SJSA1 (cell line): ENCODE measurements at regions not wholly inside any gene's neighbourhood (a gene's known extent, or its start where the extent isn't known, plus 50 kb on each side); places are given as distances from the start of the nearest gene placed in this dataset.
A peak's percentile ranks its signal among the peaks of the same experiment; 100 is the strongest.

Experiments
- DNase-seq, 2 experiments: peaks; one replicate each; pipeline ENCODE4 v3.0.0-alpha.2; 2015 to 2020; ENCODE audit warnings: low spot score in 2 of 2, low read depth in 1 of 2
- H3K27ac ChIP-seq: fragments of 250-450 bp; sonication (Bioruptor Pico); 2 replicates; pipeline ENCODE4 v1.5.1; 2020; ENCODE audit warnings: mild to moderate bottlenecking, moderate library complexity
- H3K27me3 ChIP-seq: fragments of 250-450 bp; sonication (Bioruptor Pico); replicated peaks from 2 replicates; pipeline ENCODE4 v1.5.1; 2020; ENCODE audit warnings: mild to moderate bottlenecking, moderate library complexity
- H3K36me3 ChIP-seq: fragments of 250-450 bp; sonication (Bioruptor Pico); 2 replicates; pipeline ENCODE4 v1.5.1; 2020; ENCODE audit warnings: mild to moderate bottlenecking
- H3K4me1 ChIP-seq: fragments of 250-450 bp; sonication (Bioruptor Pico); replicated peaks from 2 replicates; pipeline ENCODE4 v1.6.1; 2021; ENCODE audit warnings: mild to moderate bottlenecking
- H3K4me3 ChIP-seq: fragments of 250-450 bp; sonication (Bioruptor Pico); 2 replicates; pipeline ENCODE4 v1.5.1; 2020; ENCODE audit warnings: mild to moderate bottlenecking
- H3K9me3 ChIP-seq: fragments of 250-450 bp; sonication (Bioruptor Pico); replicated peaks from 2 replicates; pipeline ENCODE4 v1.5.1; 2020; ENCODE audit warnings: mild to moderate bottlenecking

- Histone ChIP-seq H3K36me3 (no peaks in the 10 kb centered on the region), H3K4me3 (no peak overlapping the region), H3K4me1 (no peaks in the 10 kb centered on the region), H3K9me3 (no peaks in the 10 kb centered on the region), H3K27me3 (no peaks in the 10 kb centered on the region), H3K27ac (no peak overlapping the region)
- no peak for DNase-seq
These were observed 287.6 kb downstream of the CASP12 start for GRCh38 chr11:104610635-104611034.

DNA sequence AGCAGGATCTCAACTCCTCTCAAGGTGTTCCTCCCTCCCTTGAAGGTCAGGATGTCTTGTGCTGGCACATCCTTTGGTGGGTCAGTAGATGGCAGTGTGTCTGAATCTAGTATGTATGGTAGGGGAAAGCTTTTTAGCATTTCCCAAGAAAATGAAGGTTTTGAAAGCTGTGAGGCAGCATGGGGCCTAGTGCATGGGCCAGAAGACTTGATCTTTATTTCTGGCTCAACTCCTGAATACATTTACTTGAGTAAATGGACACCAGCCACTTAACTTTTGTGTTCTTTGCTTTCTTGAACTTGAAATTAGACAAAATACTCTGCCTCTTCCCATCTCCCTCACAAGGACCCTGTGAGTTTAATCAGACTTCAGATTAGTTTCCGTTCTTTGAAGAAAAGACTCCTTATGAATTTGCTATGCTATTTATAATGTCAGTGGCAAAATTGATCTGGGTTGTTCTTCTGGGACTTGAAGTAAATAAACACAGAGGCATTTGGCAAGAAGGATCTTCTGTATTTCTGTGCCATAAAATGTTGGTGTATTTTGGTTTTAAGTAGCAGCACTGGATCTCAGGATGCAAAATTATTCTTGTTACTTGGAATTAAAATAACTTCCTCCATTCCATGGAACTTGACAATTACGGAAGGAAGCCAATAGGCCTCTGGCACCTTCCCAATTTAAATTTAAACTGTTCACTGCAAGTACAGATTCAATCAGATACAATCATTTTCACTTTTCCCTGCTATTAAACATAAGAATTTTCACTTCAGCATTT, 288.8 kb downstream of the CASP12 start:
- no peak overlapping the region for H3K4me3 ChIP-seq
- no peak overlapping the region for H3K27ac ChIP-seq
- H3K4me1 ChIP-seq = no peaks in the 10 kb centered on the region
- H3K36me3 ChIP-seq = no peaks in the 10 kb centered on the region
- DNase-seq = peak in 1 of 2 experiments; percentile 10
- no peaks in the 10 kb centered on the region for H3K27me3 ChIP-seq
- H3K9me3 ChIP-seq = no peaks in the 10 kb centered on the region

GRCh38 chr11:104602643-104603042, 295.6 kb downstream of the CASP12 start:
- Histone ChIP-seq H3K4me1 (no peaks in the 10 kb centered on the region), H3K27me3 (no peaks in the 10 kb centered on the region), H3K4me3 (no peak overlapping the region), H3K36me3 (no peaks in the 10 kb centered on the region), H3K9me3 (no peaks in the 10 kb centered on the region), H3K27ac (no peak overlapping the region)
- DNase-seq = no peak

DNA sequence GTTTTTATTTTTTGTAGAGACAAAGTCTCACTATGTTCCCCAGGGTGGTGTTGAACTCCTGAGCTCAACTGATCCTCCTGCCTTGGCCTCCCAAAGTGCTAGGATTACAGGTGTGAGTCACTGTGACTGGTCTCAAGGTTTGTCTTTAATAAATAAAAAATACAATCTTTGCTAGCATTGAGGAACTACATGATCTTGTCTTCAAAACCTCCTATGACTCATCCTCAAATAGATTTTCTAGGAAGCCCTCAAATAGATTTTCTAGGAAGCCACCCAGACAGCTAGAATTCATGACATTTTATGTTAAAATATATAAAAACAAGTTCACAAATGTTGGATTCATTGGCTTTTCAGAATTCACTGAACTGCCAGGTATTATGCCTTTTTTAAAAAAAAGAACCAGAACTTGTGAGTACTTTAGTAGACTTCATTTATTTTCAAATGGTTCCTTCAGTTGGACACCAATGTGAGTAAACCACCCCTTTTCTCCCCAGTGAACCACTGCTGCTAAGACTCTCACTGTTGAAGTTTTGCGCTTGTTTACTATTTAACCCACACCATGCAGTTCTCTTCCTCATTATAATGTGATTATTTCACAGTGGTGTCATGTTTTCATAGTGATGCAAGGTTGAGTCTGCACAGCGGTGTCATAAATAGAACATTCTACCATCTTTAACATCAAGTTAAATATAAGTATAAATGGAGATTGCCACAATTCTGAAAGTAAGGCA, 303.9 kb downstream of the CASP12 start:
- DNase-seq = no peak
- no peaks in the 10 kb centered on the region for H3K36me3 ChIP-seq
- H3K27me3 ChIP-seq = no peaks in the 10 kb centered on the region
- H3K9me3 ChIP-seq = no peaks in the 10 kb centered on the region
- H3K27ac ChIP-seq = no peak overlapping the region
- H3K4me1 ChIP-seq = no peaks in the 10 kb centered on the region
- H3K4me3 ChIP-seq = no peak overlapping the region

- no peaks in the 10 kb centered on the region for H3K36me3 ChIP-seq
- DNase-seq = no peak
- H3K27me3 ChIP-seq = no peaks in the 10 kb centered on the region
- H3K27ac ChIP-seq = no peak overlapping the region
- H3K9me3 ChIP-seq = no peaks in the 10 kb centered on the region
- H3K4me1 ChIP-seq = no peaks in the 10 kb centered on the region
- H3K4me3 ChIP-seq = no peak overlapping the region
These were observed 309.3 kb downstream of the CASP12 start for GRCh38 chr11:104588970-104589369.

GRCh38 chr11:104588446-104588845, 309.8 kb downstream of the CASP12 start:
- no peaks in the 10 kb centered on the region for H3K9me3 ChIP-seq
- H3K36me3 ChIP-seq = no peaks in the 10 kb centered on the region
- no peaks in the 10 kb centered on the region for H3K27me3 ChIP-seq
- no peak overlapping the region for H3K27ac ChIP-seq
- H3K4me3 ChIP-seq = no peak overlapping the region
- no peak for DNase-seq
- H3K4me1 ChIP-seq = no peaks in the 10 kb centered on the region

GRCh38 chr11:104584823-104585222, 313.4 kb downstream of the CASP12 start:
- Histone ChIP-seq H3K4me3 (no peak overlapping the region), H3K27me3 (no peaks in the 10 kb centered on the region), H3K4me1 (no peaks in the 10 kb centered on the region), H3K36me3 (no peaks in the 10 kb centered on the region), H3K9me3 (no peaks in the 10 kb centered on the region), H3K27ac (no peak overlapping the region)
- no peak for DNase-seq

- no peak overlapping the region for H3K27ac ChIP-seq
- no peaks in the 10 kb centered on the region for H3K27me3 ChIP-seq
- no peaks in the 10 kb centered on the region for H3K4me1 ChIP-seq
- H3K9me3 ChIP-seq = no peaks in the 10 kb centered on the region
- H3K4me3 ChIP-seq = no peak overlapping the region
- no peaks in the 10 kb centered on the region for H3K36me3 ChIP-seq
- no peak for DNase-seq
These were observed 314.4 kb downstream of the CASP12 start for GRCh38 chr11:104583857-104584256.

DNA sequence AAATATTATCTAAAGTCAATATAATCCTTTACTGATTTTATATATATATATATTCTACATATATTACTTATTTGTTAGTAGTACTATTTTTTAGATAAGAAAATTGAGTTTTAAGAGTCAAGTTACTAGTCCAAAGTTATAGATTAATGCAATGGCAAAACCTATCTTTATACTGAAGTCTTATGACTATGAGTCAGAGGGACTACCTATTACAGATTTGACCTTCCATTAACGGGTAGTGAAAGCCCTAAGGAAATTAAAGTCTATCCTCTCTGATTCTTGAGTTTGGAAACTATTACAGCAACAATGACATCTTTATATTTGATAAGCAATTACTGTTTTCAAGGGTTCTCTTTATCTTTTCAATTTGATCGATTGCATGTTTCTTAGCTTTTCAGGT, 315.8 kb downstream of the CASP12 start:
- H3K27ac ChIP-seq = no peak overlapping the region

DNA sequence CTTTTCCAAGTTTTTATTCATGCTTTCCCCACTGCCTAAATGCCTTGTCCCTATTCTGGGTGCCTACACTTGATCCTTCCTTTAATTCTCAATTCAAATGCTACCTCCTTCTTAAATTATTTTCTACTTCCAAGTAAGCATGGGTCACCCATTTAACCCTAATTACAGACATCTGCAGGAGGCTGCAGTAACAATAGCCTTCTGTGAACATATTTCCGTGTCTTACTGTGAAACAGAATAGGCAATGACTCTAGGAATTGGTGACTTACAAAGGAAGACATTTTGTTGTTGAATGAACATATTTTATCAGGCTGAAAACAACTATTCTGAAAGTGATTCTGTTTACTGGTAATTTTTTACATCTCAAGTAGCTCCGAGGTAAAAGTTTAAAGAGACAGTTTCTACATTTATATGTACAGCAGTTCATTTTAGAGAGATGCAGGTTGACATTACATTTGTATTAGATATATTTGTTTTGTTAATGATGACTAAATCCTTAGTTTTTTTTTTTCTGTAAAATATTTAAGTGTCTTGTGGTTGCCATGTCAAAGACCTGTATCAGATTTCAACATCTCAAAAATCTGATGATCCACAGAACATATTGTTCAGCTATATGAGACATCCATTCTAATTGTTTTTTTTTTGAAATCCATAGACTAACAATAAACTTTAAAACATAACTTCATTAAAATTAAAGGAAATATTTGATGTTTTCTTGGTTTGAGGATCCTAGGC, 316.8 kb downstream of the CASP12 start:
- Histone ChIP-seq H3K9me3 (no peaks in the 10 kb centered on the region), H3K4me1 (no peaks in the 10 kb centered on the region), H3K36me3 (no peaks in the 10 kb centered on the region), H3K27me3 (no peaks in the 10 kb centered on the region), H3K4me3 (no peak overlapping the region), H3K27ac (no peak overlapping the region)
- no peak for DNase-seq

More for the DNA sequence above, 315.8 kb downstream of the CASP12 start:
- no peaks in the 10 kb centered on the region for H3K9me3 ChIP-seq
- no peaks in the 10 kb centered on the region for H3K27me3 ChIP-seq
- H3K36me3 ChIP-seq = no peaks in the 10 kb centered on the region
- H3K4me3 ChIP-seq = no peak overlapping the region
- DNase-seq = no peak
- H3K4me1 ChIP-seq = no peaks in the 10 kb centered on the region

DNA sequence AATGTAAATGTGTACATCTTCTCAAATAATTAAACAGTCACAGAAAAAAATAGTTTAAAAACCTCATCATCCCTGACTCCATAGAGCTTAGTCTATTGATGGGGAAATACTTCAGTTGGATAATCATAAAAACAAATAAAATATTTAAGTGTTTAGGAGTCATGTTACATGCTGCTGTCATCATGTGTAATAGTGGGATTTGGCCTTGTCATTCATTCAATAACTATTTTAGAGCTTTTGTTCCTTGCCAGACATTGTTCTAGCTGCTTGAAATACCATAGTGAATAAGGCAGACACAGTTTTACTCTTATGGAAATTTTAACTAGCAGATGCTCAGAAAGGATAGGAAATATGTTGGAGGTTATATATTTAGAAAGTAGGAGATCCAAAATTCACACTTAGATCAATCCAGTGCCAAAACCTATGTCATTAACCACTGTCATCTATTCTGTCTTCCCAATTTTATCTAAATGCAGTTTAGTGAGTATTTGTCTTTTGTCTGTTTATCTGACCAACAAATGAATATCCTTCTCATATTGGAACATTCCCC, 324.7 kb downstream of the CASP12 start:
- no peaks in the 10 kb centered on the region for H3K4me1 ChIP-seq
- no peaks in the 10 kb centered on the region for H3K36me3 ChIP-seq
- no peaks in the 10 kb centered on the region for H3K9me3 ChIP-seq
- DNase-seq = peak in 1 of 2 experiments; percentile 1
- H3K4me3 ChIP-seq = no peak overlapping the region
- H3K27ac ChIP-seq = peak overlapping the region; percentile 34; the same call in 1 of the 2 replicates
- H3K27me3 ChIP-seq = no peaks in the 10 kb centered on the region

GRCh38 chr11:104572279-104572678, 326.0 kb downstream of the CASP12 start:
- no peaks in the 10 kb centered on the region for H3K36me3 ChIP-seq
- H3K27ac ChIP-seq = no peak overlapping the region
- DNase-seq = no peak

DNA sequence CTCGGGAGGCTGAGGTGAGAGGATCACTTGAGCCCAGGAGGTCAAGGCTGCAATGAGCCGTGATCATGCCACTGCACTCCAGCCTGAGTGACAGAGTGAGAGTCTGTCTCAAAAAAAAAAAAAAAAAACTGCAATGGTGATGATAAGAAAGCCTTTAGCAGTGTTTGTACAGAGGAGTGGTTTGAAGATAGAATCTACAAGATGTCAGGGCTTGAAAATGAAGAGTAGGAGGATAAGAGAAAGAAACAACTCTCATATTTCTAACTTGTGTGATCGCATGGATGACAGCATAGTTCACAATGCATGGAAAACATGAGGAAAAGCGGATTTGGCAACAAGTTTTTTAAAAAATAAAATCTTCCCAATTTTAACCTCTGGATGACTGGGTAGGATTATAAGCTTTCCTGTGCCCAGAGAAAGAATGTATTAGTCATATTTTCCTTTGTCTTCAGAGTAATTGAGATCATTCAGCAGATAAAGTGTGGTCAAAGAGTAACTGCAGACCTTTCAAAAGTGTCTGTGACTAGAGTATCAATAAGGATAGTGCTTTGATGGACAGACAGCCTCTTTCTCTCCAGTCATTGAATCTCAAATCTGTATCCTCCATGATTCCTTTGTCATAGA, 328.1 kb downstream of the CASP12 start:
- Histone ChIP-seq H3K4me1 (no peaks in the 10 kb centered on the region), H3K4me3 (no peak overlapping the region), H3K27ac (no peak overlapping the region), H3K27me3 (no peaks in the 10 kb centered on the region), H3K36me3 (no peaks in the 10 kb centered on the region), H3K9me3 (no peaks in the 10 kb centered on the region)
- no peak for DNase-seq

More at GRCh38 chr11:104572279-104572678, 326.0 kb downstream of the CASP12 start:
- no peaks in the 10 kb centered on the region for H3K27me3 ChIP-seq
- H3K4me3 ChIP-seq = no peak overlapping the region
- no peaks in the 10 kb centered on the region for H3K4me1 ChIP-seq
- H3K9me3 ChIP-seq = no peaks in the 10 kb centered on the region
